ENCODE measurements at regions not wholly inside any gene's neighbourhood (a gene's known extent, or its start where the extent isn't known, plus 50 kb on each side); places are given as distances from the start of the nearest gene placed in this dataset.

DNA sequence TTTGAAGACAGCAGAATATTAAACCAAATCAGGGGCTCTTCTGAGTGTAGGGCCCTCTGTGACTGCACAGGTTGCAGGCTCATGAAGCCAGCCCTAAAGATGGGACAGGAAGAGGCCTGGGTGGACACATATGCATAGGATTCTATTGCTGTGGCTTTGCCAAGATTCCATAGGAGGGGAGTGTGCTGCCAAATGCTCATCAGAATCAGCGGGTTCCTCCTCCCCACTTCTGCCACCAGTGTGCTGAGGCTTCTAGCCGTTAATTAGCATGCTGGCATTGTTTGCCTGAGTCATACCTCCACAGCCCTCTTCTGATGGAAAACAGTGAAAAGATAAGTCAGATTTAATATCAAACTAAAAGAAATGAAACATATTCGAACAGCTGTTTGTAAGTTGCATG is 103.9 kb upstream of the TMEFF2 start:
- Histone ChIP-seq H2AFZ (ENCODE audit: low read length) (no peak overlapping the region), H3K27ac (ENCODE audit: low read length) (no peak overlapping the region), H3K9me3 (ENCODE audit: low read length) (no peaks in the 10 kb centered on the region), H3K79me2 (ENCODE audit: low read length) (no peaks in the 10 kb centered on the region), H3F3A (ENCODE audit: low read length, unreplicated experiment) (no peaks in the 10 kb centered on the region), H3K9ac (ENCODE audit: low read length) (no peak overlapping the region), H4K20me1 (ENCODE audit: low read length) (no peaks in the 10 kb centered on the region), H3K9me2 (replicated peaks; ENCODE audit: low read length) (no peaks in the 10 kb centered on the region), H3K4me1 (ENCODE audit: insufficient read depth, low read length) (no peaks in the 10 kb centered on the region), H3K4me3 (ENCODE audit: low read length) (no peak overlapping the region), H3K27me3 (ENCODE audit: low read length) (no peaks in the 10 kb centered on the region), H3K36me3 (ENCODE audit: low read depth, low read length) (no peaks in the 10 kb centered on the region), H3K4me2 (ENCODE audit: low read length) (no peak overlapping the region)
- intact Hi-C loops (cut with micrococcal nuclease): no loop called here
- no TSS peak for BruUV-seq (replicated peaks)
- no peak for DNase-seq
- ChIA-PET POLR2A (ENCODE audit: unreplicated experiment) (interaction anchor here (0.6 kb wide), 1 partner anchor 34 kb away, joined by 3 read pairs; no protein-coding TSS in a partner anchor), CTCF (interaction anchor here (1.2 kb wide), 1 partner anchor 136 kb away, joined by 3 read pairs; no protein-coding TSS in a partner anchor)
- TF ChIP-seq CTCF (conservative IDR thresholded peaks at IDR 0.05; ENCODE audit: low read depth, low read length) (no peak), EZH2 (IDR thresholded peaks at IDR 0.05; ENCODE audit: low read length, unreplicated experiment) (no peak), EZH2phosphoT487 (IDR thresholded peaks at IDR 0.05; ENCODE audit: borderline replicate concordance, low read length) (no peak)
- no peak for ATAC-seq

DNA sequence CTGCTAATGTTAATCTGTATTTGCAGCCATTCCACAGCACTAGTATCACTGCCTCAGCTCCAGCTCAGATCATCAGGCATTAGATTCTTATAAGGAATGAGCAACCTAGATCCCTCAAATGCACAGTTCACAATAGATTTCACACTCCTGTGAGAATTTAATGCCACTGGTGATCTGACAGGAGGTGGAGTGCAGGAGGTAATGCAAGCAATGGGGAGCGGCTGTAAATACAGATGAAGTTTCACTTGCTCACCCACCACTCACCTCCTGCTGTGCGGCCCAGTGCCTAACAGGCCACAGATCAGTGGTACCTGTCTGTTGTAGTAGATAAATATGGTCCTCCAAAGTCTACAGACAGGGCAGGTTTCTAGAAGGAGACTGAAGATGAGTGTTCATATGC is 97.7 kb upstream of the TMEFF2 start:
- no peaks in the 10 kb centered on the region for H3K9me3 ChIP-seq (ENCODE audit: low read length)

More for the DNA sequence above, 97.7 kb upstream of the TMEFF2 start:
- Histone ChIP-seq H3K27ac (ENCODE audit: low read length) (no peak overlapping the region), H4K20me1 (ENCODE audit: low read length) (no peaks in the 10 kb centered on the region), H3K9ac (ENCODE audit: low read length) (no peak overlapping the region), H3K4me3 (ENCODE audit: low read length) (no peak overlapping the region), H2AFZ (ENCODE audit: low read length) (no peak overlapping the region), H3K4me1 (ENCODE audit: insufficient read depth, low read length) (no peaks in the 10 kb centered on the region), H3K27me3 (ENCODE audit: low read length) (0 out of 2 replicates have a peak, but pooled peaks cover 3% of the 10 kb centered on the region), H3K4me2 (ENCODE audit: low read length) (no peak overlapping the region), H3K36me3 (ENCODE audit: low read depth, low read length) (no peaks in the 10 kb centered on the region), H3K9me2 (replicated peaks; ENCODE audit: low read length) (no peaks in the 10 kb centered on the region), H3K79me2 (ENCODE audit: low read length) (no peaks in the 10 kb centered on the region), H3F3A (ENCODE audit: low read length, unreplicated experiment) (no peaks in the 10 kb centered on the region)
- no peak for DNase-seq
- intact Hi-C loops (cut with micrococcal nuclease): no loop called here
- TF ChIP-seq CTCF (conservative IDR thresholded peaks at IDR 0.05; ENCODE audit: low read depth, low read length) (no peak), EZH2phosphoT487 (IDR thresholded peaks at IDR 0.05; ENCODE audit: borderline replicate concordance, low read length) (no peak), EZH2 (IDR thresholded peaks at IDR 0.05; ENCODE audit: low read length, unreplicated experiment) (no peak)
- POLR2A ChIA-PET (ENCODE audit: unreplicated experiment): no interaction called here
- CTCF ChIA-PET: no interaction called here
- no peak for ATAC-seq
- BruUV-seq (replicated peaks): no TSS peak
